ENCODE measurements at regions not wholly inside any gene's neighbourhood (a gene's known extent, or its start where the extent isn't known, plus 50 kb on each side); places are given as distances from the start of the nearest gene placed in this dataset.
A peak's percentile ranks its signal among the peaks of the same experiment; 100 is the strongest.

DNA sequence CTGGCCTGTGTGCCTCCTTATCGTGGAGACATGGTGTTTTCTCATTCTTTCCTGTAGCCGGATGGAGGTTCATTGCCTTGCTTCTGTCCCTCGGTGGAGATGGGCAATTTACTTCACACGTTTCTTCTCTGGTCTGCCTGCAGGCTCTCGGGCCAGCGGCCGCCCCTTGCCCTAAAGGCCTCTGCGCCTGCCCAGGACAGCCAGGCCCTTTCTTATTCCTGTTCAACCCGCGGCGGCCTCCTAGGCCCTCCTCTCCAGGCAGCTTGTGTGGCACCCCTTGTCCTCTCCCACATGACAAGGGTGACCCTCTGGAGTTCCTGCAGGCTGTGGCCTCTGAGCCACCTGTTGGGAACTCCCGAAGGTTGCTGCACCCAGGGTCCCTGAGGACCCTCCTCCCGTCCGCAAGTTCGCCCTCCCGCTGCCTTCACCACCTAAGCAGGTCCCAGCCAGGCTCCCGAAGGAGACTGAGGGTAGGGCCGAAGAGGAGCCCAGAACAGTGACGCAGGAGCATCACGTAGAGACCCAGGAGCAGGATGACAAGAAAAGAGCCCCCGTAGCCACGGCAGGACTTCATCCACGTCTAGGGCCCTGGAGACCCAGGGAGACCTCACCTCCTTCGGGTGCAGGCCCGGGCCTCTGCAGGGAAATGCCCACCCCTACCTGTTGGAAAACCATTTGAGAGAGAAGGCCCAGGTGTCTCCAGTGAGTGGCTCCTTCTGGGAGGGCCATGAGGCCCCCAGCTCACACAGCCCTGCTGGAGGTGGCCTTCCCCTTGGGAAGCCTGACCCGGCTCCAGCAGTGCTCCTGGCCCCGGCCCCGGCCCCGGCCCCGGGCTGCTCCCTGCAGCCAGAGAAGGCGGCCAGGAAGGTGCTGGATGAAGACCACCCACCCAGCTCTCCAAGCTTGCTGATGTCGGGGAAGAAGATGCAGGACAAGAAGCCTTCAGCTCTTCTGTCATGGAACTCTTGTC lies 291.4 kb downstream of the TLE4 start:
- H3K36me3 ChIP-seq (ENCODE audit: insufficient read depth, low read length) = no peaks in the 10 kb centered on the region
- H3K27me3 ChIP-seq (ENCODE audit: control insufficient read depth in 1 of 2, insufficient read depth in 2 of 2, low read length in 2 of 2) = no peaks in the 10 kb centered on the region
- DNase-seq = no peak
- Mint-ChIP-seq H3K36me3 (ENCODE audit: low read depth) (no peaks in the 10 kb centered on the region), H3K4me3 (no peak overlapping the region), H3K4me1 (ENCODE audit: low read depth) (peaks cover 14% of the 10 kb centered on the region), H3K9me3 (peaks cover 5% of the 10 kb centered on the region), H3K27ac (no peak overlapping the region), H3K27me3 (no peaks in the 10 kb centered on the region)
- intact Hi-C loops (cut with DNase I, micrococcal nuclease) = no loop called here
- H3K4me3 ChIP-seq (ENCODE audit: low read length) = no peak overlapping the region
- no peak for ATAC-seq (ENCODE audit: poor library complexity)
- TF ChIP-seq, protein P1, sequence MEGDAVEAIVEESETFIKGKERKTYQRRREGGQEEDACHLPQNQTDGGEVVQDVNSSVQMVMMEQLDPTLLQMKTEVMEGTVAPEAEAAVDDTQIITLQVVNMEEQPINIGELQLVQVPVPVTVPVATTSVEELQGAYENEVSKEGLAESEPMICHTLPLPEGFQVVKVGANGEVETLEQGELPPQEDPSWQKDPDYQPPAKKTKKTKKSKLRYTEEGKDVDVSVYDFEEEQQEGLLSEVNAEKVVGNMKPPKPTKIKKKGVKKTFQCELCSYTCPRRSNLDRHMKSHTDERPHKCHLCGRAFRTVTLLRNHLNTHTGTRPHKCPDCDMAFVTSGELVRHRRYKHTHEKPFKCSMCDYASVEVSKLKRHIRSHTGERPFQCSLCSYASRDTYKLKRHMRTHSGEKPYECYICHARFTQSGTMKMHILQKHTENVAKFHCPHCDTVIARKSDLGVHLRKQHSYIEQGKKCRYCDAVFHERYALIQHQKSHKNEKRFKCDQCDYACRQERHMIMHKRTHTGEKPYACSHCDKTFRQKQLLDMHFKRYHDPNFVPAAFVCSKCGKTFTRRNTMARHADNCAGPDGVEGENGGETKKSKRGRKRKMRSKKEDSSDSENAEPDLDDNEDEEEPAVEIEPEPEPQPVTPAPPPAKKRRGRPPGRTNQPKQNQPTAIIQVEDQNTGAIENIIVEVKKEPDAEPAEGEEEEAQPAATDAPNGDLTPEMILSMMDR (IDR thresholded peaks at IDR 0.05) = no peak
- ChIA-PET POLR2A (no interaction called here), CTCF (no interaction called here)
- H3K9me3 ChIP-seq (ENCODE audit: control insufficient read depth in 1 of 2, insufficient read depth in 1 of 2, low read length in 2 of 2) = peaks cover 5 to 13% of the 10 kb centered on the region in 2 experiments
- no peak overlapping the region for H3K27ac ChIP-seq (ENCODE audit: low read depth in 1 of 2, low read length in 2 of 2)
- H3K4me1 ChIP-seq (ENCODE audit: insufficient read depth, low read length) = peaks cover 3% of the 10 kb centered on the region

DNA sequence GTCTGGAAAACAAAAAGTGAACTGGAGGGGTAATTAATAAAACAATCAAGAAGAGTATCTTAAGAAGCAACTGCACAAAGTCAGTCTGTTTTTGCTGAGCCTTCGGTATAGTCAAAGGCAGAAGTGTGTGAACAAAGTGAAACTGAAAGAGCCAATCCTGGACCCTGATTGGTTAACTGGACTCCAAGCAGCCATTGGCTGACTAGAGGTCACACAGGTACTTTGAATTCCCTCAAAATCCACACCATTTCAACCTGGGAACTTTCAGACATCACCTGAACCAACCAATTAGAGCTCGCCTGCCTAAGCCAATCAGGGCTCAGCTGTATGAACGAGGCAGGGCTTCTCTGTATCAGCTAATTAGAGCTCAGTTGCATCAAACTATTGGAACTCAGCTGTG lies 286.7 kb downstream of the TLE4 start:
- peak overlapping the region; percentile 74 for H3K4me3 Mint-ChIP-seq
- CTCF ChIA-PET = no interaction called here
- peaks cover 15% of the 10 kb centered on the region for H3K4me1 Mint-ChIP-seq (ENCODE audit: low read depth)
- ATAC-seq (ENCODE audit: poor library complexity) = no peak
- no peaks in the 10 kb centered on the region for H3K27me3 Mint-ChIP-seq
- no peaks in the 10 kb centered on the region for H3K36me3 Mint-ChIP-seq (ENCODE audit: low read depth)
- TF ChIP-seq, protein P1 (IDR thresholded peaks at IDR 0.05) = no peak
- Histone ChIP-seq H3K36me3 (ENCODE audit: insufficient read depth, low read length) (no peaks in the 10 kb centered on the region), H3K9me3 (ENCODE audit: control insufficient read depth in 1 of 2, insufficient read depth in 1 of 2, low read length in 2 of 2) (peaks cover 5 to 10% of the 10 kb centered on the region in 2 experiments), H3K27ac (ENCODE audit: low read depth in 1 of 2, low read length in 2 of 2) (no peak overlapping the region), H3K27me3 (ENCODE audit: control insufficient read depth in 1 of 2, insufficient read depth in 2 of 2, low read length in 2 of 2) (no peaks in the 10 kb centered on the region), H3K4me3 (ENCODE audit: low read length) (peak overlapping the region; percentile 4), H3K4me1 (ENCODE audit: insufficient read depth, low read length) (peaks cover 3% of the 10 kb centered on the region)
- POLR2A ChIA-PET = no interaction called here
- H3K9me3 Mint-ChIP-seq = peaks cover 5% of the 10 kb centered on the region
- intact Hi-C loops (cut with DNase I, micrococcal nuclease) = no loop called here
- peak in 3 of 14 experiments; percentile 36 to 78 (median 54) for DNase-seq
- H3K27ac Mint-ChIP-seq = peak overlapping the region; percentile 67

DNA sequence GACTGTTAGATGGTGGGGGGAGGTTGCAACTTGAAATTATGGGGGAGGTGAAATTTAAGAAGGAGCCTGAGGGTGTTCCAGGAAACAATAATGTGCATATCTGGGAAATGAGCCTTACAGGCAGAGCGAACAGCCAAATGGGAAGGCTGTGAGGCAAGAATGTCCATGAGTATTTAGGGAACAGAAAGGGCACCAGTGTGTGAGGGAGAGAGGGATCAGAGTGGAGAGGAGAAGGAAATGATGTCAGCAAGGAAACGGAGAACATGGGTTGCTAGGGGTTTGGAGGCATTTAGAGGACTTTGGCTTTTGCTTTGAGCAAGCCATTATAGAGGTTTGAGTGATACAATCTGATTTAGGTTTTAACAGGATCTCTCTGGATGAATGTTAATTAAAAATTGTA lies 285.4 kb downstream of the TLE4 start:
- Histone ChIP-seq H3K27ac (ENCODE audit: low read depth in 1 of 2, low read length in 2 of 2) (no peak overlapping the region), H3K36me3 (ENCODE audit: insufficient read depth, low read length) (no peaks in the 10 kb centered on the region), H3K4me1 (ENCODE audit: insufficient read depth, low read length) (peaks cover 3% of the 10 kb centered on the region), H3K4me3 (ENCODE audit: low read length) (no peak overlapping the region), H3K9me3 (ENCODE audit: control insufficient read depth in 1 of 2, insufficient read depth in 1 of 2, low read length in 2 of 2) (peaks cover 0 to under 1% of the 10 kb centered on the region in 2 experiments), H3K27me3 (ENCODE audit: control insufficient read depth in 1 of 2, insufficient read depth in 2 of 2, low read length in 2 of 2) (no peaks in the 10 kb centered on the region)
- ATAC-seq (ENCODE audit: poor library complexity) (no peak), DNase-seq (no peak)
- Mint-ChIP-seq H3K4me1 (ENCODE audit: low read depth) (peaks cover 15% of the 10 kb centered on the region), H3K36me3 (ENCODE audit: low read depth) (no peaks in the 10 kb centered on the region), H3K27me3 (no peaks in the 10 kb centered on the region), H3K4me3 (no peak overlapping the region), H3K9me3 (peaks cover 3% of the 10 kb centered on the region), H3K27ac (peak overlapping the region; percentile 67)
- TF ChIP-seq, protein P1 (IDR thresholded peaks at IDR 0.05) = no peak
- ChIA-PET CTCF (no interaction called here), POLR2A (no interaction called here)
- intact Hi-C loops (cut with DNase I, micrococcal nuclease) = no loop called here

All from CD4-positive, alpha-beta T cell (primary cell).